GM18520 (cell line): ENCODE measurements at regions not wholly inside any gene's neighbourhood (a gene's known extent, or its start where the extent isn't known, plus 50 kb on each side); places are given as distances from the start of the nearest gene placed in this dataset.

Source experiments
- ATAC-seq: cut with Tn5 transposase; IDR thresholded peaks from one replicate; pipeline ENCODE4 v1.9.1; 2021; ENCODE audit not compliant: unreplicated experiment

- no peak for ATAC-seq
These were observed 50.7 kb upstream of the KCNE2 start for GRCh38 chr21:34313116-34313515.
